ENCODE measurements at regions not wholly inside any gene's neighbourhood (a gene's known extent, or its start where the extent isn't known, plus 50 kb on each side); places are given as distances from the start of the nearest gene placed in this dataset.

GRCh38 chr13:76387566-76387965, 498.6 kb downstream of the KCTD12 start:
- no peak for DNase-seq (ENCODE audit: low spot score in 2 of 2)
- Histone ChIP-seq H3K4me3 (no peak overlapping the region), H3K9me3 (no peaks in the 10 kb centered on the region), H3K4me1 (no peaks in the 10 kb centered on the region), H3K27me3 (ENCODE audit: low read depth) (no peaks in the 10 kb centered on the region), H3K36me3 (replicated peaks) (no peaks in the 10 kb centered on the region)
- in situ Hi-C loops (cut with MboI; ENCODE audit: low sequenced_read_pairs), result no loop called here

GRCh38 chr13:76386321-76386720, 499.9 kb downstream of the KCTD12 start:
- H3K36me3 ChIP-seq (replicated peaks), result no peaks in the 10 kb centered on the region
- H3K9me3 ChIP-seq, result no peaks in the 10 kb centered on the region
- H3K4me1 ChIP-seq, result no peaks in the 10 kb centered on the region
- no peaks in the 10 kb centered on the region for H3K27me3 ChIP-seq (ENCODE audit: low read depth)
- H3K4me3 ChIP-seq, result no peak overlapping the region
- no peak for DNase-seq (ENCODE audit: low spot score in 2 of 2)
- in situ Hi-C loops (cut with MboI; ENCODE audit: low sequenced_read_pairs), result no loop called here

GRCh38 chr13:76385586-76385985, 500.6 kb downstream of the KCTD12 start:
- Histone ChIP-seq H3K4me3 (no peak overlapping the region), H3K4me1 (no peaks in the 10 kb centered on the region; the same call in 1 of the 2 replicates), H3K9me3 (no peaks in the 10 kb centered on the region), H3K27me3 (ENCODE audit: low read depth) (no peaks in the 10 kb centered on the region), H3K36me3 (replicated peaks) (no peaks in the 10 kb centered on the region)
- in situ Hi-C loops (cut with MboI; ENCODE audit: low sequenced_read_pairs), result no loop called here
- no peak for DNase-seq (ENCODE audit: low spot score in 2 of 2)

GRCh38 chr13:76383676-76384461, 502.3 kb downstream of the KCTD12 start:
- H3K9me3 ChIP-seq, result no peaks in the 10 kb centered on the region
- no peak overlapping the region for H3K4me3 ChIP-seq
- in situ Hi-C loops (cut with MboI; ENCODE audit: low sequenced_read_pairs), result no loop called here
- DNase-seq (ENCODE audit: low spot score in 2 of 2), result no peak
- H3K27me3 ChIP-seq (ENCODE audit: low read depth), result no peaks in the 10 kb centered on the region
- no peaks in the 10 kb centered on the region; the same call in 1 of the 2 replicates for H3K4me1 ChIP-seq
- H3K36me3 ChIP-seq (replicated peaks), result no peaks in the 10 kb centered on the region

GRCh38 chr13:76380446-76381065, 505.6 kb downstream of the KCTD12 start:
- Histone ChIP-seq H3K27me3 (ENCODE audit: low read depth) (no peaks in the 10 kb centered on the region), H3K9me3 (no peaks in the 10 kb centered on the region), H3K4me3 (no peak overlapping the region), H3K4me1 (peaks cover 7% of the 10 kb centered on the region), H3K36me3 (replicated peaks) (no peaks in the 10 kb centered on the region)
- peak; percentile 22 to 25 for DNase-seq (ENCODE audit: low spot score in 2 of 2)
- in situ Hi-C loops (cut with MboI; ENCODE audit: low sequenced_read_pairs), result no loop called here

- H3K36me3 ChIP-seq (replicated peaks), result no peaks in the 10 kb centered on the region
- in situ Hi-C loops (cut with MboI; ENCODE audit: low sequenced_read_pairs), result no loop called here
- no peak for DNase-seq (ENCODE audit: low spot score in 2 of 2)
- H3K4me1 ChIP-seq, result peaks cover 7% of the 10 kb centered on the region
- no peak overlapping the region for H3K4me3 ChIP-seq
- no peaks in the 10 kb centered on the region for H3K9me3 ChIP-seq
- no peaks in the 10 kb centered on the region for H3K27me3 ChIP-seq (ENCODE audit: low read depth)
Observed at GRCh38 chr13:76379341-76380105, 506.7 kb downstream of the KCTD12 start.

GRCh38 chr13:76378767-76379166, 507.4 kb downstream of the KCTD12 start:
- H3K9me3 ChIP-seq, result no peaks in the 10 kb centered on the region
- no peaks in the 10 kb centered on the region for H3K27me3 ChIP-seq (ENCODE audit: low read depth)
- H3K4me1 ChIP-seq, result peaks cover 7% of the 10 kb centered on the region
- in situ Hi-C loops (cut with MboI; ENCODE audit: low sequenced_read_pairs), result no loop called here
- DNase-seq (ENCODE audit: low spot score in 2 of 2), result no peak
- no peak overlapping the region for H3K4me3 ChIP-seq
- H3K36me3 ChIP-seq (replicated peaks), result no peaks in the 10 kb centered on the region

GRCh38 chr13:76363682-76364289, 522.4 kb downstream of the KCTD12 start:
- in situ Hi-C loops (cut with MboI; ENCODE audit: low sequenced_read_pairs), result no loop called here
- Histone ChIP-seq H3K4me1 (no peaks in the 10 kb centered on the region), H3K9me3 (no peaks in the 10 kb centered on the region), H3K27me3 (ENCODE audit: low read depth) (no peaks in the 10 kb centered on the region), H3K4me3 (no peak overlapping the region), H3K36me3 (replicated peaks) (no peaks in the 10 kb centered on the region)
- no peak for DNase-seq (ENCODE audit: low spot score in 2 of 2)

- in situ Hi-C loops (cut with MboI; ENCODE audit: low sequenced_read_pairs), result no loop called here
- Histone ChIP-seq H3K36me3 (replicated peaks) (no peaks in the 10 kb centered on the region), H3K4me1 (no peaks in the 10 kb centered on the region), H3K27me3 (ENCODE audit: low read depth) (no peaks in the 10 kb centered on the region), H3K9me3 (no peaks in the 10 kb centered on the region), H3K4me3 (no peak overlapping the region)
- no peak for DNase-seq (ENCODE audit: low spot score in 2 of 2)
Observed at GRCh38 chr13:76361868-76362267, 524.3 kb downstream of the KCTD12 start.

GRCh38 chr13:76351541-76352229, 534.5 kb downstream of the KCTD12 start:
- Histone ChIP-seq H3K9me3 (no peaks in the 10 kb centered on the region), H3K36me3 (replicated peaks) (no peaks in the 10 kb centered on the region), H3K4me3 (no peak overlapping the region), H3K4me1 (no peaks in the 10 kb centered on the region), H3K27me3 (ENCODE audit: low read depth) (no peaks in the 10 kb centered on the region)
- in situ Hi-C loops (cut with MboI; ENCODE audit: low sequenced_read_pairs), result no loop called here
- DNase-seq (ENCODE audit: low spot score in 2 of 2), result no peak

- no peak for DNase-seq (ENCODE audit: low spot score in 2 of 2)
- in situ Hi-C loops (cut with MboI; ENCODE audit: low sequenced_read_pairs), result no loop called here
- Histone ChIP-seq H3K36me3 (replicated peaks) (no peaks in the 10 kb centered on the region), H3K9me3 (no peaks in the 10 kb centered on the region), H3K4me3 (no peak overlapping the region), H3K4me1 (no peaks in the 10 kb centered on the region), H3K27me3 (ENCODE audit: low read depth) (no peaks in the 10 kb centered on the region)
Observed at GRCh38 chr13:76350399-76350798, 535.8 kb downstream of the KCTD12 start.

- H3K4me3 ChIP-seq, result no peak overlapping the region
- no peaks in the 10 kb centered on the region for H3K27me3 ChIP-seq (ENCODE audit: low read depth)
- no peaks in the 10 kb centered on the region for H3K36me3 ChIP-seq (replicated peaks)
- H3K4me1 ChIP-seq, result no peaks in the 10 kb centered on the region
- DNase-seq (ENCODE audit: low spot score in 2 of 2), result no peak
- in situ Hi-C loops (cut with MboI; ENCODE audit: low sequenced_read_pairs), result no loop called here
- no peaks in the 10 kb centered on the region for H3K9me3 ChIP-seq
Observed at GRCh38 chr13:76349700-76350099, 536.5 kb downstream of the KCTD12 start.

- no peak for DNase-seq (ENCODE audit: low spot score in 2 of 2)
- Histone ChIP-seq H3K4me1 (no peaks in the 10 kb centered on the region), H3K9me3 (no peaks in the 10 kb centered on the region), H3K27me3 (ENCODE audit: low read depth) (no peaks in the 10 kb centered on the region), H3K36me3 (replicated peaks) (no peaks in the 10 kb centered on the region), H3K4me3 (no peak overlapping the region)
- in situ Hi-C loops (cut with MboI; ENCODE audit: low sequenced_read_pairs), result no loop called here
Observed at GRCh38 chr13:76339649-76340048, 546.6 kb downstream of the KCTD12 start.

Data from HAP-1 (cell line).